H4 (cell line): ENCODE measurements at regions not wholly inside any gene's neighbourhood (a gene's known extent, or its start where the extent isn't known, plus 50 kb on each side); places are given as distances from the start of the nearest gene placed in this dataset.

Experiments used
- DNase-seq: peaks from one replicate; pipeline ENCODE4 v3.0.0-alpha.2; 2015; ENCODE audit warnings: low spot score

DNA sequence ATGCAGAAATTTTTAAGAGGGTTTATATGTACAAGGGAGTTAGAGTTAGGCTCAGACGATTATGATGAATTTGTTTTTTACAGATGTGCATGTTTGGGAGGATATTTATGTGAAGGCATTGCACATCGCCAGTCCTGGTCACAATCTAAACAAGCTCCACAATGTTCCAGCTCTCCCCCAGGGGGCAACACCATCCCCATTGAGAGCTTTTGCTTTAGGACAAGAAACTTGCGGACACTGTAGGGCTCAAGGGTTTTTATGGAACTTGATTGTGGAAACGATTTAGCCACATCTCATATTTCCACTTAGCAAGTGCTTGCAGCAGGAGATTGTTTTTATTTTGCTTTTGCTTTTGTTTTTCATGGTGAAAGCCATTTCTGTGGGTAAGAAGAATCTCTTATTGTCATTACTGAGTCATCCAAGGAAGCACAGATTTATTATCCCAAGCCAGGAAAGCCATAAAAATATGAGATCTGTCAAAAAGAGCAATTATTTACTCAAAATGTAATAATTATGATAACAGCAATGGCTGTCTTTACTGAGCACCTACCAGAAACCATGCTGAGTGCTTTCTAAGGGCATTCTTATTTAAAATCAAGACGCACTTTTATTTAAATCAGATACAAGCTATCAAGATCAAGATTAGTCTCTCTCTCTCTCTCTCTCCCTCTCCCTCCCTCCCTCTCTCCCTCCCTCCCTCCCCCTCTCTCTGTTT is 276.7 kb upstream of the SRRM4 start:
- DNase-seq = no peak

- no peak for DNase-seq
Measured at GRCh38 chr12:118706437-118706836, 274.9 kb upstream of the SRRM4 start.

- no peak for DNase-seq
Measured at GRCh38 chr12:118709946-118710345, 271.4 kb upstream of the SRRM4 start.

DNA sequence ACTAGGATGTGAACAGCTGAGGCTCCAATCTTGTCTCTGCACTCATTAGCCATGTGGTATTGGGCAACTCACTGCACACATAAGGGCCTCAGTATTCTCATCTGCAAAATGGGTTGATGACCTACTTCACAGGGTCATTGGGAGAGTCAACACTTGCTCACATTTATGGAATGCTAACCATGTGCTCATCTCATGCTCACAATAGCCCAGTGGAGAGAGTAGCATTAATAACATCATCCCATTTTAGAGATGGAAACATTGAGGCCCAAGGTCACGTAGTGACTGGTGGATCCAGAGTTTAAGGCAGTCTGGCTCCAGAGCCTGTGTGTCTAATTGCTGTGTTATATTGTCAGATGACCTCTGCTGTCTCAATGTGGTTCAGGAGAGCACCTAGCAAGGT is 270.2 kb upstream of the SRRM4 start:
- DNase-seq = no peak

DNA sequence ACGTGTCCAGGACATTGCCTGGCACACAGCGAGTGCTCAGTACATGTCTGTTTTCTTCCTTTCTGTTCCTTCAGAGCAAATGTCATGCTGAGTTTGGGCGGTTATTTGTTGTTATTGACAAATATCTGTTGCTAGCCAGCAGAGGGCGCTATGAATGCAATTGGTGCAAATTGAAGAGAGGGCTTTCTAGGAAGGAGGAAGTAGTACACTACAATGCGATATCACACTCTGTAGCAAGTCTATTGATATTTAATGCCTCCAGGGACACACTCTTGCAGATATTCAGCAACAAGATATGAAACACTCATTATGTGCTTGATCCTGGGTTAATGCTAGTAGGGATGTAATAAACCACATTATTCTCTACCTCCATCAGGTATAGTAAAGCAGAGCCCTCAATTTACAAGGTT is 267.3 kb upstream of the SRRM4 start:
- no peak for DNase-seq

DNA sequence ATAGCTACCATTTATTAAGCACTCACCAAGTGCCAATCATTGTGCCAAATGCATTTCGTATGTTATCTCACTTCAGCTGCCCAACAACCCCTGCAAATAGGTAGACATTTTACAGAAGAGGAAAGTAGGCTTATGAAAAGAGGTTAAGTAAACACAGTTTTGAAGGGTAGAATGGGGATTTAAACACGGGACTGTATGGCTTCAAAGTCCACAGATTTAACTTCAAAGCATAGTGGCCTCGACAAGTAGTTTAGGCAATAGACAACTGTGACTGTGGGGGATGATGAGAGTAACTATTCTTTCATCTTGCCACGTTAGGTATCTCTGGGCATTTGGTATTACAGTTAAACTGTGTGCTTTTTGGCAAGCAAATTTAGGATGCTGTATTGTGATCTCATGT is 266.8 kb upstream of the SRRM4 start:
- no peak for DNase-seq

DNA sequence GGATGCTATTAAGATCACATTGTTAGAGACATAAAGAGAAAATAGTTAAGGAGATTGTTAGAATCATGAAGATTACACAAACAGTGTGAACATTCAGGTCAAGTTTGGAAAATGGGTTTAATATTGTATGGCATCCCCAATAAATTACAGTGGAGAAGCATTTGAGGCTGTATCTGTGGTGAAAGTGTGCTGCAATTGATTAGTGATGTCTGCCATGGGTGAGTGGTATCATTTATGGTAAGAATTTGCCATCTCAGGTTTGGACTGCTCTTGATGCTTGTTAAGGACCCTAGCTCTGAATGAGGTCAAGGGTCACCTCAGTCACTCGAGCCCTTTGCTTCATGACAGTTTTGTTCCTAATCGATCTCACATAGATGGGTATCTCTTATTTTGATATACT is 265.7 kb upstream of the SRRM4 start:
- DNase-seq = no peak

DNA sequence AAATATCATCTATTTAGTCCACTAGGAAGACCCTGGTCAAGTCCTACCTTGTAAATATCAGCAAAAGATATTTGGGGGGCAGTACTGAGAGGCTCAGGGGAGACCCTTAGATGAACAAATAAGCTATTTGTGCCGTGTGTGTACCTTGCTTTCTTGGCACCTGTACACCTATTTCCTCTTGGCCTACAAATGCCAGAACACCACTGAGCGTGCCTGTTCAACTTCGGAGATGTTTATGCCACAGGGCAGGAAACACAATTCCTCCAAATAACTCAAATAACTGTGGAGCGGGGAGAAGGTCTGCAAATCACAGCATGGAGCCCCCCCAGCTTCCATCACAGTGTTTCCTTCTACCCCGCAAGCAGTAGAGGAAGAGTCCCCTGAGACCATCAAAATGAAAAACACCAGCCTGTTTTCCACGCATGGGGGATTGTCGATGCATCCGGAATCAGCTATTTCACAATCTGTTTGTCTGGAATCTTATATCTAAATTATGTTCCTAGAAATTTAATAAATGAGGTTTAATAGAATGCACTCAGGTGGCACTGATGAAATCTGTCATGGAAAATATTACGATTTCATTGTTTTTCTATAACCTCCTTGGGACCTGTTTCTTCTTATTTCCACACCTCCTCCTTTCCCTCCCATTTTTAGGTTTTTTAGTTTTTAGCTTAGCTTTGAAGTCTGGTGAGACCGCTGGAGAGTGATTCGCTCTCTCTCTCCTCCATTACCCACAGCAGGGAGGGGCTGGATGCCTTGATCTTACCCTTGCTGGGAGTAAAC is 254.0 kb upstream of the SRRM4 start:
- DNase-seq = no peak

DNA sequence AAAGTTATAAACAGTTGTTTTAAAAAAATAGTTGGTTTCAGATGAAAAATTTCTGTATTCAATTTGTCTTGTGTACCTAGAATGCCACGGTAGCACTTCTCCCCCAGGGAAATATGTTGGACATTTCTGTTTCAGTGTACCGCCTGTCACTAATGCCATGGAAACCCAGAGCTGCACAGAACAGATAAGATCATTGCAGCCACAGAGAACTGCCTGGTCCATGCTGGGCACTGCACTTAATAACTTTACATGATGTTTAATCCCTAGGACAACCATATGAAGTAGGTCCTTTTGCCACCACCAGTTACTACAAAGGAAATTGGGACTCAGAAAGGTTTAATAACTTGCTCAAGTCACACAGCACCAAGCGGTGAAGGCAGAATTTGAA is 253.4 kb upstream of the SRRM4 start:
- no peak for DNase-seq

DNA sequence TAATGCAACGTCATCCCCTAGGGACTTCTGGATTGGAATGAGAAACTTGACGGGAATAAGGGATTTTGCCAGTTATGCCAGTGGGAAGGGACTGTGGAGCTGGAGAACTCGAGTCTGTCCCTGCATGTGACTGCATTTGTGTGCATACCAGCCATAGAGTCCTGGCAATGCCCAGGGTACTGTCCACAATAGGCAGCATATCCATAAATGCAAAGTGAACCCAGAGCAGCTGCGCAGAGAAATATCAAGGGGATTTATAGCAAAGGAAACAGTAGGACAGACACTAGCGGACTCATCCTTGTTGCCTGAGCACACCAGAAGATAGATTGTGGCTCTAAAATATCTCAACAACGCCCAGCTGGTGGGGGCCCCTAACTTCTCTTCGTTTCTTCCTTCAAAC is 247.1 kb upstream of the SRRM4 start:
- no peak for DNase-seq

DNA sequence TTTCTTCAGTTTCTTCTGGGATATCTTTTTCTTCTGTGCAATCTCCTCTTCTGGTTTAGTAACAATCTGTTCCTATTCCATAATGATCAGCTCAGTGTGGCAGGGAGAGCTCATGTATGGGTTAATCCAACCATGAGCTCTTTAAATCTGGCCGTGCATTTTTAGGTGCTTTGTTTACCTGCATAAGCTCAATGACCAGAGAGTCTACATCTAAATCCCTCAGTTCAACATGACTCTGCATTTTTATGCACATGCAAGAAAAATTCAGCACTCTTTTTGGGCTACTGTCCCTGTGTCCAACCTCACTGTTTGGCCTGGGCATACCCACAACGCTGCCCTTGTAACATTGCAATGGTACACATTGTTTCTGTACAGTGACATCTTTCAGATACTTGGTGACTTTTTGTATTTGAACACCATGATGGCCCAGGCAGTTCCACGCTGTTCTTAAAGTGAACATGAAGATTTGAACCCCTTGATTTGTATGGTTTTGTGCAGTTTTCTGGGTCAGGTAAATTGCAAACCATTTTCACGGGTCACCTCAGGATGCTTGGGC is 243.3 kb upstream of the SRRM4 start:
- DNase-seq = no peak

- DNase-seq = no peak
Measured at GRCh38 chr12:118741194-118741593, 240.1 kb upstream of the SRRM4 start.

GRCh38 chr12:118742431-118742830 is 238.9 kb upstream of the SRRM4 start:
- no peak for DNase-seq

DNA sequence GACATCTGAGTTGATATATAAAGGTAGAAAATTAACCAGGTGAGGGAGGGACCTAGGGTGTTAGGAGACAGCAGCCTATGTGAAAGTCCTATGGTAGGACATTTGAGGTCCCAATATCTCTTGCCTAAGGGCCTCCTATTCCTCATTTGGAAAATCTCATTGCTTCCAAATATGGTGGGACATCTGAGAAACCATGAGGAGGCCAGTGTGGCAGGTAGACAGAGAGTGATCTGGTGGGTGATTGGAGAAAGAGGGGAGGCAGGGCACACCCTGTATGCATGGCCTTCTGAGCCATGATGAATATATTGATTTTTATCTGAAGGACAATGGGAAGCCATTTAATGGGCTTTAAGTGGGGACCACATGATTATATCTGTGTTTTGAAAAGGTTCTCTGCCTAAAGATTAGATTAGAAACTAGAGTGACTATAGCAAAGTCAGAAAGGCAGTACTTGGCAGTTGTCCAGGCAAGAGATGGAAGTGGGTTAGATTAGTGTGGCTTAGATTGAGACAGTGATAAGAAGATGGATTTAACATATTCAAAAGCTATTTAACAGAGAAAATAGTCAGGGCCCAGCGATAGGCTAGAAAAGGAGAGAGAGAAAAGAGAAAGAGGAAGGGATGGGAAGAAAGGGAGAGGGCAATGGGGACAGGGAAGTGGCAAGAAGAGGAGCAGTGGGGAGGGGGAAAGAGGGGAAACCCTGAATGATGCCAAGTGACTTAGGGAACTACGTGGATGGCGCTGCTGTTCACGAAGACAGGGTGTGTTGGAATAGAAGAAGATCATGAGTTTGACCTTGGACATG is 237.2 kb upstream of the SRRM4 start:
- DNase-seq = no peak

GRCh38 chr12:118746176-118746575 is 235.2 kb upstream of the SRRM4 start:
- DNase-seq = no peak

DNA sequence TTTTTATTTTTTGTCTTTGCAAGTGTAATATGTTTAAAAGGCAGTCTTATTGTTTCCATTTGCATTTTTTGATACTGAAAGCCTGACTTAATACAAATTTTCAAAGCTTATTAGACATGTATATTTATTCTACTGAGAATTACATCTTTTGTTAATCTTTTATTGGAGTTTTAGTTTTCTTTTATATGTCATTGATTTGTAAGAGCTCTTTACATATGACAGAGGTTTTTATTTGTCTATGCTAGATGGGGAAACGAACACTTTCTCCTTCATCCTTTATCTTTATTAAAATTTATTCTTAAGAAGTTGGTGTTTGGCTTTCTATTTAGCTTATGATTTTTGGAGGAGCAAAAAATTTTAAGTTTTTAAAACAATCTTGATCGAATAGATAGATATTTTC is 234.4 kb upstream of the SRRM4 start:
- DNase-seq = no peak

GRCh38 chr12:118747771-118748170 is 233.6 kb upstream of the SRRM4 start:
- no peak for DNase-seq

DNA sequence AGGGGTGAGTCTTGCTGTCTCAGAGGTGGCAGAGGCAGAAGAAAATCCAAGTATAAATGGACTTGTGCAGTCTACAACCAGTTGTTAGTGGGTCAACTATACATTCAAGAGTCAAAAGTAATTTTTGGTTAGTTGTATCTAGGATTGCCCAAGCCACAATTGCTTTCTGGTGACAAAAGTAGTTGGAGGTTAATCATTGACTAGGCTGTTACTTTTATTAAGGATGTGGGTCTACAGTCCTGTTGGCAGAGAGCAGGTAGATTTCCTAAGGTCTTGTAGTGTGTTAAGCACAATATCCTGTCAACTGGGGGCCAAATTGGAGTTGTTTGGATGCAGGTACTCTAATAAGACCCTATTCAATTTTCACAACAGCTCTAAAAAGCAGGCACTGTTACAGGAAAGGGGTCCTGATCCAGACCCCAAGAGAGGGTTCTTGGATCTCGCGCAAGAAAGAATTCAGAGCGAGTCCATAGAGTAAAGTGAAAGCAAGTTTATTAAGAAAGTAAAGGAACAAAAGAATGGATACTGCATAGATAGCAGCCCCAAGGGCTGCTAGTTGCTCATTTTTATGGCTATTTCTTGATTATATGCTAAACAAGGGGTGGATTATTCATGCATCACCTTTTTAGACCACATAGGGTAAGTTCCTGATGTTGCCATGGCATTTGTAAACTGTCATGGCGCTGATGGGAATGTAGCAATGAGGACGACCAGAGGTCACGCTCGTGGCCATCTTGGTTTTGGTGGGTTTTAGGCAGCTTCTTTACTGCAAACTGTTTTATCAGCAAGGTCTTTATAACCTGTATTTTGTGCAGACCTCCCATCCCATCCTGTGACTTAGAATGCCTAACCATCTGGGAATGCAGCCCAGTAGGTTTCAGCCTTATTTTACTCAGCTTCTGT is 232.6 kb upstream of the SRRM4 start:
- no peak for DNase-seq

DNA sequence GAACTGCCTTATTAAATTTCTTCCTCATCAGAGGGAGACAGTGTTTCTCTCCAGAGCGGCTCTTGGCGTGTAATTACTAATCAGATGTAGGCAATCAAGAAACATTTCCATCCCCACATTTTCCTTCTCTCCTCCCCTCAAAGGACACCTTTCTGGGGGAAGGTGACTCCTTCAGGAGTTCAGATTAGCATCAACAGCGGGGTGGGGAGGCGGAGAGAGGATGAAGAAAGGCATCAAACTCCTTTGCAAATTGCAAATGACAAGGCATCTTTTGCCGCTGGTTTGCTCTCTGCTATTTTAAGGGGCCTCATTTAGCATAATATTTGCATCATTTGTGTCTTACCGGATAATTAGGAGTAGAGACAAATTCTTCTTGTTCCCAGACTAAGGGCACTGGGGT is 231.7 kb upstream of the SRRM4 start:
- DNase-seq = no peak

DNA sequence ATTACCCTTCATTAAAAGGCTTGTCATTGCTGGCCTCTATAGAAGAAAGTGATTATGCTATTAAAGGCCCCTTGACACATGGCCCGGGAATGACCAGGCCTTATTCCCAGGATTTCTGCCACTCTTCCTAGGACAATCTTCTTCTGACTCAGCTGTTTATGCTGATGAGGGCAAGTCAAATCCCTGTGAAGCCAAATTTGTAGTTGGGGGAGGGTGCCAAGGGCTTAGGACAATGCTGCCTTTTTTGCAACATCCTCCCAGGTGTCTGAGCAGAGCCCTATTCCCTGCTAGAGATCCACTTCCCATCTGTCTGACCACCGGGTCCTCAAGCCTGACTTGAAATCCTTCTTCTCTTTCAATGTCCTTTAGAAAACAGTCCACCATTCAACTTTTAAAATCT is 230.7 kb upstream of the SRRM4 start:
- no peak for DNase-seq

DNA sequence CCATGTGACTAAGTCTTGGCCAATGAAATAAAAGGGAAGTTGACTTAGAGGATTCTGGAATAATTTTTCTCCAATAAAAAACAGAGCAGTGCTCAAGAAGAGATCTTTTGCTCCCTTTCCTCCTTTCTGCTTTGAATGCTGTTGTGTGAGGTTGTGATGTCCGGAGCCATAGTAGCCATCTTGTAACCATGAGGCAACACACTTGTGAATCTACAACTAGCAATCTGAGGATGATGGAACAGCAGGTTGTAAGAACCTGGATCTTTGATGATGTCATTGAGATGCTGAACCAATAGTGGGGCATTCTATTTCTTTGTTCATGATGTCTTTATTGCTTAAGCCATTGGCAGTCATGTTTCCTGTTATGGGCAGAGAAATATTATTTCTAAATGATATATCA is 230.0 kb upstream of the SRRM4 start:
- DNase-seq = no peak
